GM21390 (cell line): ENCODE measurements at regions not wholly inside any gene's neighbourhood (a gene's known extent, or its start where the extent isn't known, plus 50 kb on each side); places are given as distances from the start of the nearest gene placed in this dataset.
"Not testable (repeated sequence)": the region's sequence is repeated elsewhere in the genome, so short reads cannot be mapped to it uniquely, and the experiment has no call there.

Source experiments
- ATAC-seq: cut with Tn5 transposase; IDR thresholded peaks from one replicate; pipeline ENCODE4 v1.9.1; 2021; ENCODE audit not compliant: unreplicated experiment

DNA sequence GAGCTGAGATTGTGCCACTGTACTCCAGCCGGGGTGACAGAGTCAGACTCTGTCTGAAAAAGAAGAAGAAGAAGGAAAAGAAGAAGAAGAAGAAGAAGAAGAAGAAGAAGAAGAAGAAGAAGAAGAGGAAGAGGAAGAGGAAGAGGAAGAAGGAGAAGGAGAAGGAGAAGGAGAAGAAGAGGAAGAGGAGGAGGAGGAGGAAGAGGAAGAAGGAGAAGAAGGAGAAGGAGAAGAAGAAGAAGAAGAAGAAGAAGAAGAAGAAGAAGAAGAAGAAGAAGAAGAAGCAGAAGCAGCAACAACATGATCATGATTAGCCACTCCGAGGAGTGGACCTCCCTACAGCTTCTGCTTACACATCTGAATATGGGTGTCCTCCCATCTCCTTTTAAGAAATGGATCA lies 100.6 kb upstream of the GATA6 start:
- ATAC-seq: not testable (repeated sequence)

- ATAC-seq: no peak
Measured at GRCh38 chr18:22069916-22070315, 99.5 kb upstream of the GATA6 start.

- ATAC-seq: no peak
Measured at GRCh38 chr18:22073411-22073810, 96.0 kb upstream of the GATA6 start.

- ATAC-seq: no peak
Measured at GRCh38 chr18:22074282-22075070, 94.9 kb upstream of the GATA6 start.

- no peak for ATAC-seq
Measured at GRCh38 chr18:22080035-22080434, 89.4 kb upstream of the GATA6 start.

- ATAC-seq: no peak
Measured at GRCh38 chr18:22082408-22082807, 87.0 kb upstream of the GATA6 start.

- ATAC-seq: no peak
Measured at GRCh38 chr18:22084547-22084946, 84.8 kb upstream of the GATA6 start.

DNA sequence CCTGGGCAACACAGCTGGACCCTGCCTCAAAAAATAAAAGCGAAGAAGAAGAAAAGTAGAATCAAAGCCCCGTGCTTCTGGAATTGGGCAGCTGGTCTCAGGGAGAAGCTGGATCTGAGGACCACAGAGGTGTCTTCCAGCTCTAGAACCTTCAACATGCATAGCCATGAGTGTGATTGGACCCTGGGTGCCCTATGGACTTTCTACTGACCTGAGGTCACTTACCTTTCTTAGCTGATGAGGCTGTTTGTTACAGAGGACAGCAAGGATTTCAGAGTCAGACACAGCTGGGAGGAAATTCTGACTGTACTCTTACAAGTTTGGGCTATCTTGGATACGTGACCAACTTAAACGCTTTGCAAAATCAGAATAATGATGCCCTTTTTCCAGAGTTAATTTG lies 82.4 kb upstream of the GATA6 start:
- ATAC-seq: no peak

GRCh38 chr18:22088029-22088428 lies 81.4 kb upstream of the GATA6 start:
- no peak for ATAC-seq

- ATAC-seq: no peak
Measured at GRCh38 chr18:22088996-22089640, 80.3 kb upstream of the GATA6 start.

GRCh38 chr18:22091341-22091740 lies 78.0 kb upstream of the GATA6 start:
- ATAC-seq: no peak

DNA sequence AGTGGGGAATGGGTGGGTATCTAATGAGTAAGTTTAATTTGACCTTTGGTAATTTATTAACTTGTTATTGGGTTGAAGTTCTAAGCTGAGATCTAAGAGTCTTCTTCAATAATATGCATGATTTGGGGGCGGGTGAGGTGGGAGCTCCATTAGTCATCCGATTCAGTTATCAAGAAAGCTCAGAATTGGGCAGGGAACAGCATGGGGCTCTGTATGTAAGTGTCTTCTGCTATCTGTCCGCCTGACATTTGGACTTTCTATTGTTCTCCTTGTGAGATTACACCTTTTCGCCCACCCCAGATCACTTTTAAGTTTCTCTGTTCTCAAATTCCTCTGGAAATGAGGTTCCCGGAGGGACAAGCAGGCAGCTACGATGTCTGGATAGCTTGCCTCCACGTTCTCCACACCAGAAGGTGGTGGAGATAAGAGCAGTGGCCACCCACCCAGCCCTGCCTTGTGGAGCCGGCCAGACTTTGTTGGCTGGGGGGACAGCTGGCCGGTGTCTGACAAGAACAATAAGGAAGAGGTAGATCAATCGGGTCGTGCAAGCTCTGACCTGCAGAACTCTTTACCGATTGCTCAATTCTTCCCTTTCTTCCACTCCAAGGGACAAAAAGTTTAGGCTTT lies 75.5 kb upstream of the GATA6 start:
- ATAC-seq: no peak

GRCh38 chr18:22094358-22094734 lies 75.0 kb upstream of the GATA6 start:
- no peak for ATAC-seq

GRCh38 chr18:22098563-22098989 lies 70.8 kb upstream of the GATA6 start:
- ATAC-seq: no peak

DNA sequence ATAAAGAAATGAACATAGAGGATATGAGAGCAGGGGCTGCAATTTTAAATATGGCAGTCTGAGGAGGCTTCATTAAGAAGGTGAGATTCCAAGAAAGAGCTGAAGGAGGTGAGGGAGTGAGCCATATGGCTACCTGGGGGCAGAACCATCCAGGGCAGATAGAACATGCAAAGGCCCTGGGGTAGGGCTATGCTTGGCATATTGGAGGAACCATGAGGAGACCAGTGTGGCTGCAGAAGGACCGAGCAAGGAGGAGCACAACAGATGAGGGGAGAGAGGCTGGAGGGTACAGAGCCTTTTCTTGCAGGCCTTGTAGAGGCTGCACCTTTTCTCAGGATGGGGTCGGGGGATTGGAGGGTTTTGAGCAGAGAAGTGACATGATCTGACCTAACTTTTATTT lies 69.5 kb upstream of the GATA6 start:
- no peak for ATAC-seq

GRCh38 chr18:22101731-22102130 lies 67.7 kb upstream of the GATA6 start:
- no peak for ATAC-seq

- ATAC-seq: no peak
Measured at GRCh38 chr18:22102953-22103646, 66.3 kb upstream of the GATA6 start.

DNA sequence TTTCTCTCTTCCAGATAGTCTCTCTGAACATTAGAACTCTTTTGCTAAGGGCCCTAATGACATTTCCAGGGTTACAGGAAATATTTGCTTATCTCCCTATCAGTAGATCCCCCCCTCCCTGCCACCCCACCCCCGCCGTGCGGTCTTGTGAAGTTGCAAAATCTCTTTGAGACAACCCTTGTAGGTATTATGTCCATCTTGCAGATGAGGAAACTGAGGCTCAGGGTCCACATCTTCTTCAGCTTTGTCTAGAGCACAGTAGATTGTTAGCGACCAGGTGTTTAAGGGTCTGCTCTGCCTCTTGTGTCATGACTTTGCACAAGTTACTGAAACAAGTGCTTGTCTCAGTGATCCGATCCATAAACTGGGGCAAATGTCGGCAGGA lies 65.8 kb upstream of the GATA6 start:
- ATAC-seq: no peak

- no peak for ATAC-seq
Measured at GRCh38 chr18:22106536-22107292, 62.7 kb upstream of the GATA6 start.

GRCh38 chr18:22108674-22109073 lies 60.7 kb upstream of the GATA6 start:
- ATAC-seq: no peak

GRCh38 chr18:22109535-22109934 lies 59.9 kb upstream of the GATA6 start:
- ATAC-seq: no peak
